Endodermal cell (in vitro differentiated cells): ENCODE measurements at regions not wholly inside any gene's neighbourhood (a gene's known extent, or its start where the extent isn't known, plus 50 kb on each side); places are given as distances from the start of the nearest gene placed in this dataset.

Experiments
- DNase-seq: peaks from one replicate; pipeline ENCODE4 v3.0.0-alpha.2; 2017
- H3K27ac ChIP-seq: 2 replicates; pipeline ENCODE4 v1.5.1; 2013; ENCODE audit warnings: mild to moderate bottlenecking, low read depth, low read length, moderate library complexity
- H3K27me3 ChIP-seq: 2 replicates; pipeline ENCODE4 v1.6.1; 2013; ENCODE audit warnings: mild to moderate bottlenecking, low read length, moderate library complexity; ENCODE audit not compliant: insufficient read depth, control insufficient read depth, poor library complexity, severe bottlenecking
- H3K36me3 ChIP-seq: 2 replicates; pipeline ENCODE4 v1.7.0; 2013; ENCODE audit warnings: mild to moderate bottlenecking, low read length, moderate library complexity; ENCODE audit not compliant: control insufficient read depth, insufficient read depth
- H3K4me1 ChIP-seq: one replicate; pipeline ENCODE4 v1.7.0; 2013; ENCODE audit warnings: low read length; ENCODE audit not compliant: control insufficient read depth, insufficient read depth
- H3K4me3 ChIP-seq: 2 replicates; pipeline ENCODE4 v1.5.1; 2013; ENCODE audit warnings: mild to moderate bottlenecking, low read length, moderate library complexity
- H3K9ac ChIP-seq: 2 replicates; pipeline ENCODE4 v1.6.1; 2013; ENCODE audit warnings: mild to moderate bottlenecking, low read length, moderate library complexity; ENCODE audit not compliant: poor library complexity, severe bottlenecking; ENCODE audit errors: extremely low read depth
- H3K9me3 ChIP-seq: 2 replicates; pipeline ENCODE4 v1.6.1; 2013; ENCODE audit warnings: mild to moderate bottlenecking, low read length, moderate library complexity; ENCODE audit not compliant: control insufficient read depth
- H3K27ac Mint-ChIP-seq: 2 replicates; pipeline ENCODE4 v1.8.0; 2020; ENCODE audit warnings: mixed read lengths
- H3K27me3 Mint-ChIP-seq: 2 replicates; pipeline ENCODE4 v1.8.0; 2021; ENCODE audit warnings: mild to moderate bottlenecking, mixed read lengths; ENCODE audit not compliant: insufficient read depth
- H3K36me3 Mint-ChIP-seq: 2 replicates; pipeline ENCODE4 v1.8.0; 2020; ENCODE audit warnings: low read depth, mixed read lengths
- H3K4me1 Mint-ChIP-seq: 2 replicates; pipeline ENCODE4 v1.8.0; 2020; ENCODE audit warnings: mixed read lengths
- H3K4me3 Mint-ChIP-seq: 2 replicates; pipeline ENCODE4 v1.8.0; 2020; ENCODE audit warnings: mild to moderate bottlenecking, moderate library complexity, mixed read lengths
- H3K9me3 Mint-ChIP-seq: 2 replicates; pipeline ENCODE4 v1.8.0; 2020; ENCODE audit warnings: mild to moderate bottlenecking, mixed read lengths
- CTCF ChIP-seq: fragments of 200-600 bp; sonication (generic); conservative IDR thresholded peaks from 2 replicates; pipeline ENCODE4 v1.5.0; 2021; ENCODE audit warnings: antibody characterized with exemption, mild to moderate bottlenecking
- WGBS, 2 experiments: methylation state at CpG; one replicate each; pipeline versions ENCODE4 v1.1.5 to v1.1.7; 2013; ENCODE audit warnings: missing lambda C conversion rate in 2 of 2, mixed read lengths in 1 of 2; ENCODE audit not compliant: insufficient coverage in 1 of 2, insufficient read length in 1 of 2; 5-methylcytosine and 5-hydroxymethylcytosine counted together

- no peak overlapping the region for H3K27ac ChIP-seq
- Mint-ChIP-seq H3K27me3 (no peaks in the 10 kb centered on the region), H3K36me3 (no peaks in the 10 kb centered on the region), H3K4me3 (no peak overlapping the region), H3K4me1 (no peaks in the 10 kb centered on the region), H3K9me3 (peaks cover 54% of the 10 kb centered on the region), H3K27ac (no peak overlapping the region)
- 76 to 88% methylated on average over 4 of the region's 4 CpGs for WGBS, 2 experiments
- H3K27me3 ChIP-seq = no peaks in the 10 kb centered on the region
- peaks cover 5% of the 10 kb centered on the region for H3K9me3 ChIP-seq
- H3K4me3 ChIP-seq = no peak overlapping the region
- no peaks in the 10 kb centered on the region for H3K4me1 ChIP-seq
- TF ChIP-seq CTCF = no peak
- H3K36me3 ChIP-seq = no peaks in the 10 kb centered on the region
- H3K9ac ChIP-seq = no peak overlapping the region
- DNase-seq = no peak
Observed at GRCh38 chr21:24171736-24172135, 1435.5 kb downstream of the MRPL39 start.

- no peak for TF ChIP-seq CTCF
- Histone ChIP-seq H3K9me3 (no peaks in the 10 kb centered on the region), H3K4me3 (no peak overlapping the region), H3K27ac (no peak overlapping the region), H3K9ac (no peak overlapping the region), H3K27me3 (no peaks in the 10 kb centered on the region), H3K36me3 (no peaks in the 10 kb centered on the region), H3K4me1 (no peaks in the 10 kb centered on the region)
- Mint-ChIP-seq H3K27ac (no peak overlapping the region), H3K36me3 (no peaks in the 10 kb centered on the region), H3K9me3 (peaks cover 57% of the 10 kb centered on the region), H3K4me3 (no peak overlapping the region), H3K27me3 (no peaks in the 10 kb centered on the region), H3K4me1 (no peaks in the 10 kb centered on the region)
- WGBS, 2 experiments = 82% methylated on average over 6 of the region's 8 CpGs; no CpG with 5 or more reads in 1 of the 2 experiments
- no peak for DNase-seq
Observed at GRCh38 chr21:24163539-24163938, 1443.7 kb downstream of the MRPL39 start.

GRCh38 chr21:24160528-24160927 is 1446.8 kb downstream of the MRPL39 start:
- Mint-ChIP-seq H3K27ac (no peak overlapping the region), H3K4me3 (no peak overlapping the region), H3K9me3 (peaks cover 37% of the 10 kb centered on the region), H3K4me1 (no peaks in the 10 kb centered on the region), H3K36me3 (no peaks in the 10 kb centered on the region), H3K27me3 (no peaks in the 10 kb centered on the region)
- no peak for DNase-seq
- Histone ChIP-seq H3K27ac (no peak overlapping the region), H3K27me3 (no peaks in the 10 kb centered on the region), H3K4me3 (no peak overlapping the region), H3K36me3 (no peaks in the 10 kb centered on the region), H3K9ac (no peak overlapping the region), H3K4me1 (no peaks in the 10 kb centered on the region), H3K9me3 (no peaks in the 10 kb centered on the region)
- WGBS, 2 experiments = 89 to 95% methylated on average over 3 to 5 of the region's 5 CpGs
- no peak for TF ChIP-seq CTCF
